ENCODE measurements at regions not wholly inside any gene's neighbourhood (a gene's known extent, or its start where the extent isn't known, plus 50 kb on each side); places are given as distances from the start of the nearest gene placed in this dataset.

GRCh38 chr11:105458071-105458470 lies 151.8 kb upstream of the GRIA4 start:
- no TSS peak for BruUV-seq (replicated peaks)
- H3K9me2 ChIP-seq (ENCODE audit: insufficient read depth) = no peaks in the 10 kb centered on the region; the same call in 1 of the 2 replicates
- H3K79me2 ChIP-seq (ENCODE audit: low read depth) = no peaks in the 10 kb centered on the region
- H2AFZ ChIP-seq = no peak overlapping the region
- no peak overlapping the region for H3K4me3 ChIP-seq
- H3K27ac ChIP-seq = no peak overlapping the region
- no peaks in the 10 kb centered on the region for H3K36me3 ChIP-seq (ENCODE audit: low read depth)
- ChIA-PET POLR2A (ENCODE audit: unreplicated experiment) (no interaction called here), CTCF (no interaction called here)
- H4K20me1 ChIP-seq (ENCODE audit: insufficient read depth) = no peaks in the 10 kb centered on the region
- no peak for DNase-seq
- no peaks in the 10 kb centered on the region for H3K27me3 ChIP-seq (ENCODE audit: insufficient read depth, low read depth)
- intact Hi-C loops (cut with micrococcal nuclease; ENCODE audit: unreplicated experiment) = no loop called here
- no peaks in the 10 kb centered on the region for H3F3A ChIP-seq (ENCODE audit: insufficient read depth, low read depth)
- no peaks in the 10 kb centered on the region for H3K9me3 ChIP-seq (ENCODE audit: insufficient read depth, low read depth)
- no peak overlapping the region for H3K4me2 ChIP-seq
- H3K4me1 ChIP-seq (replicated peaks; ENCODE audit: insufficient read depth) = no peaks in the 10 kb centered on the region
- TF ChIP-seq EZH2 (IDR thresholded peaks at IDR 0.05; ENCODE audit: low read depth) = no peak

GRCh38 chr11:105456950-105457349 lies 152.9 kb upstream of the GRIA4 start:
- H3K4me2 ChIP-seq = no peak overlapping the region
- H3K79me2 ChIP-seq (ENCODE audit: low read depth) = no peaks in the 10 kb centered on the region
- DNase-seq = no peak
- H3K36me3 ChIP-seq (ENCODE audit: low read depth) = no peaks in the 10 kb centered on the region
- no peak overlapping the region for H3K27ac ChIP-seq
- H3K27me3 ChIP-seq (ENCODE audit: insufficient read depth, low read depth) = no peaks in the 10 kb centered on the region
- no peaks in the 10 kb centered on the region for H3K9me3 ChIP-seq (ENCODE audit: insufficient read depth, low read depth)
- no peaks in the 10 kb centered on the region for H4K20me1 ChIP-seq (ENCODE audit: insufficient read depth)
- ChIA-PET POLR2A (ENCODE audit: unreplicated experiment) (no interaction called here), CTCF (no interaction called here)
- H3K9me2 ChIP-seq (ENCODE audit: insufficient read depth) = peaks cover under 1% of the 10 kb centered on the region; the same call in 1 of the 2 replicates
- intact Hi-C loops (cut with micrococcal nuclease; ENCODE audit: unreplicated experiment) = no loop called here
- BruUV-seq (replicated peaks) = no TSS peak
- H2AFZ ChIP-seq = no peak overlapping the region
- no peak overlapping the region for H3K4me3 ChIP-seq
- no peaks in the 10 kb centered on the region for H3F3A ChIP-seq (ENCODE audit: insufficient read depth, low read depth)
- no peak for TF ChIP-seq EZH2 (IDR thresholded peaks at IDR 0.05; ENCODE audit: low read depth)
- TF ChIP-seq, protein P1, sequence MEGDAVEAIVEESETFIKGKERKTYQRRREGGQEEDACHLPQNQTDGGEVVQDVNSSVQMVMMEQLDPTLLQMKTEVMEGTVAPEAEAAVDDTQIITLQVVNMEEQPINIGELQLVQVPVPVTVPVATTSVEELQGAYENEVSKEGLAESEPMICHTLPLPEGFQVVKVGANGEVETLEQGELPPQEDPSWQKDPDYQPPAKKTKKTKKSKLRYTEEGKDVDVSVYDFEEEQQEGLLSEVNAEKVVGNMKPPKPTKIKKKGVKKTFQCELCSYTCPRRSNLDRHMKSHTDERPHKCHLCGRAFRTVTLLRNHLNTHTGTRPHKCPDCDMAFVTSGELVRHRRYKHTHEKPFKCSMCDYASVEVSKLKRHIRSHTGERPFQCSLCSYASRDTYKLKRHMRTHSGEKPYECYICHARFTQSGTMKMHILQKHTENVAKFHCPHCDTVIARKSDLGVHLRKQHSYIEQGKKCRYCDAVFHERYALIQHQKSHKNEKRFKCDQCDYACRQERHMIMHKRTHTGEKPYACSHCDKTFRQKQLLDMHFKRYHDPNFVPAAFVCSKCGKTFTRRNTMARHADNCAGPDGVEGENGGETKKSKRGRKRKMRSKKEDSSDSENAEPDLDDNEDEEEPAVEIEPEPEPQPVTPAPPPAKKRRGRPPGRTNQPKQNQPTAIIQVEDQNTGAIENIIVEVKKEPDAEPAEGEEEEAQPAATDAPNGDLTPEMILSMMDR (conservative IDR thresholded peaks at IDR 0.05) = peak; percentile 31; the same call in 1 of the 2 replicates
- no peaks in the 10 kb centered on the region for H3K4me1 ChIP-seq (replicated peaks; ENCODE audit: insufficient read depth)

- Histone ChIP-seq H3K9me2 (ENCODE audit: insufficient read depth) (peaks cover 6% of the 10 kb centered on the region; the same call in 1 of the 2 replicates), H3F3A (ENCODE audit: insufficient read depth, low read depth) (no peaks in the 10 kb centered on the region), H3K27me3 (ENCODE audit: insufficient read depth, low read depth) (no peaks in the 10 kb centered on the region), H2AFZ (peak overlapping the region; percentile 40; the same call in 1 of the 2 replicates), H3K4me2 (no peak overlapping the region), H3K4me3 (no peak overlapping the region), H4K20me1 (ENCODE audit: insufficient read depth) (no peaks in the 10 kb centered on the region), H3K27ac (no peak overlapping the region), H3K9me3 (ENCODE audit: insufficient read depth, low read depth) (no peaks in the 10 kb centered on the region; the same call in 1 of the 2 replicates), H3K79me2 (ENCODE audit: low read depth) (no peaks in the 10 kb centered on the region), H3K36me3 (ENCODE audit: low read depth) (no peaks in the 10 kb centered on the region), H3K4me1 (replicated peaks; ENCODE audit: insufficient read depth) (no peaks in the 10 kb centered on the region)
- intact Hi-C loops (cut with micrococcal nuclease; ENCODE audit: unreplicated experiment) = no loop called here
- TF ChIP-seq, protein P1 (conservative IDR thresholded peaks at IDR 0.05) = no peak
- TF ChIP-seq EZH2 (IDR thresholded peaks at IDR 0.05; ENCODE audit: low read depth) = no peak
- BruUV-seq (replicated peaks) = no TSS peak
- DNase-seq = no peak
- POLR2A ChIA-PET (ENCODE audit: unreplicated experiment) = no interaction called here
- CTCF ChIA-PET = no interaction called here
These were observed 160.7 kb upstream of the GRIA4 start for GRCh38 chr11:105449100-105449734.

GRCh38 chr11:105448703-105449079 lies 161.2 kb upstream of the GRIA4 start:
- ChIA-PET CTCF (no interaction called here), POLR2A (ENCODE audit: unreplicated experiment) (no interaction called here)
- Histone ChIP-seq H2AFZ (peak overlapping the region; percentile 40; the same call in 1 of the 2 replicates), H3F3A (ENCODE audit: insufficient read depth, low read depth) (no peaks in the 10 kb centered on the region), H3K27me3 (ENCODE audit: insufficient read depth, low read depth) (no peaks in the 10 kb centered on the region), H3K9me2 (ENCODE audit: insufficient read depth) (peaks cover 6% of the 10 kb centered on the region; the same call in 1 of the 2 replicates), H3K27ac (no peak overlapping the region), H3K36me3 (ENCODE audit: low read depth) (no peaks in the 10 kb centered on the region), H3K4me2 (no peak overlapping the region), H3K4me3 (no peak overlapping the region), H3K9me3 (ENCODE audit: insufficient read depth, low read depth) (no peaks in the 10 kb centered on the region; the same call in 1 of the 2 replicates), H3K4me1 (replicated peaks; ENCODE audit: insufficient read depth) (no peaks in the 10 kb centered on the region), H4K20me1 (ENCODE audit: insufficient read depth) (no peaks in the 10 kb centered on the region), H3K79me2 (ENCODE audit: low read depth) (no peaks in the 10 kb centered on the region)
- TF ChIP-seq, protein P1 (conservative IDR thresholded peaks at IDR 0.05) = no peak
- no peak for TF ChIP-seq EZH2 (IDR thresholded peaks at IDR 0.05; ENCODE audit: low read depth)
- intact Hi-C loops (cut with micrococcal nuclease; ENCODE audit: unreplicated experiment) = no loop called here
- no TSS peak for BruUV-seq (replicated peaks)
- DNase-seq = no peak

Measured in PC-9 (cell line).